ENCODE measurements at regions not wholly inside any gene's neighbourhood (a gene's known extent, or its start where the extent isn't known, plus 50 kb on each side); places are given as distances from the start of the nearest gene placed in this dataset.

- no peaks in the 10 kb centered on the region for H3K9me3 ChIP-seq
- H3K36me3 ChIP-seq, result no peaks in the 10 kb centered on the region
- TF ChIP-seq, protein P1, sequence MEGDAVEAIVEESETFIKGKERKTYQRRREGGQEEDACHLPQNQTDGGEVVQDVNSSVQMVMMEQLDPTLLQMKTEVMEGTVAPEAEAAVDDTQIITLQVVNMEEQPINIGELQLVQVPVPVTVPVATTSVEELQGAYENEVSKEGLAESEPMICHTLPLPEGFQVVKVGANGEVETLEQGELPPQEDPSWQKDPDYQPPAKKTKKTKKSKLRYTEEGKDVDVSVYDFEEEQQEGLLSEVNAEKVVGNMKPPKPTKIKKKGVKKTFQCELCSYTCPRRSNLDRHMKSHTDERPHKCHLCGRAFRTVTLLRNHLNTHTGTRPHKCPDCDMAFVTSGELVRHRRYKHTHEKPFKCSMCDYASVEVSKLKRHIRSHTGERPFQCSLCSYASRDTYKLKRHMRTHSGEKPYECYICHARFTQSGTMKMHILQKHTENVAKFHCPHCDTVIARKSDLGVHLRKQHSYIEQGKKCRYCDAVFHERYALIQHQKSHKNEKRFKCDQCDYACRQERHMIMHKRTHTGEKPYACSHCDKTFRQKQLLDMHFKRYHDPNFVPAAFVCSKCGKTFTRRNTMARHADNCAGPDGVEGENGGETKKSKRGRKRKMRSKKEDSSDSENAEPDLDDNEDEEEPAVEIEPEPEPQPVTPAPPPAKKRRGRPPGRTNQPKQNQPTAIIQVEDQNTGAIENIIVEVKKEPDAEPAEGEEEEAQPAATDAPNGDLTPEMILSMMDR (IDR thresholded peaks at IDR 0.05), result no peak
- H3K4me3 ChIP-seq, result no peak overlapping the region
- H3K27me3 ChIP-seq, result no peaks in the 10 kb centered on the region
- DNase-seq (ENCODE audit: extremely low spot score), result no peak
- H3K27ac ChIP-seq (replicated peaks in 1 of 4), result no peak overlapping the region
- intact Hi-C loops (cut with DNase I), result no loop called here
- peaks cover 0 to 6% (median 2%) of the 10 kb centered on the region in 4 donors for H3K4me1 ChIP-seq
- 97% methylated on average over 1 of the region's 1 CpG for WGBS
Measured at GRCh38 chr5:103353581-103353980, 95.0 kb downstream of the MACIR start.

DNA sequence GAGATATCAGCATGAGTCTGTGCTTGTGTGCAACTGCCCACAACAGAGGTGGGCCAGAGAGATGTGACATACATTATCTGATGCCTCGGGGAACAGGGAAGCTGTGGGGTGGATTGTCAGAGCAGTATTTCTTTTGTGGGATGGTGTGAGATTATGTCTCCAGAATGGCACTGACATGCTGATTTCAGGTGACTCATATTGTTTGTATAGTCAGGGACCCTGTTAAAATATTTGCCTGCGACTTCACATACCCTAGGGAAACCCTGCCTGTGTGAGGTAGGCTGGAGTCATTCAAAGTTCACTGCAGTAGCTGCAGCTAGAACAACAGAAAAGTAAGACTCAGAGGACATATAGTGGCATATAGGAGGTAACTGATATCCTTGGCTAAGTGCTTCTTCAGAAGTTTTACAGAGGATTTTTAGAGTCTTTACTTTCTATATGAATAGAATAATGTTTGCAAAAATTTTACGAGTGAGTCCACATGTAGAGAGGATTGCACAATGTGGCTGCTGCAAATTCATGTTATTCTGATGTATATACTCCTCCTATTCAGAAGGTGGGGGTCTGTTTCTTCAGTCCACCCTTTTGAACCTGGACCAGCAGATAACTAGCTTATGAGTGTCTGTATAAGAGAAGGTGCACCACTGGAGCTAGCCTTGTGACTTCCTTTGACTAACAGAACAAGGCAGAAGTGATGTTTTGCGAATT, 89.3 kb downstream of the MACIR start:
- no peaks in the 10 kb centered on the region for H3K36me3 ChIP-seq
- H3K4me1 ChIP-seq, result no peaks in the 10 kb centered on the region
- no peak for TF ChIP-seq POLR2AphosphoS5 (IDR thresholded peaks at IDR 0.05)
- TF ChIP-seq, protein P1 (IDR thresholded peaks at IDR 0.05), result no peak
- no peak for TF ChIP-seq POLR2A (IDR thresholded peaks at IDR 0.05; ENCODE audit: low read depth)
- no peak for TF ChIP-seq EP300 (IDR thresholded peaks at IDR 0.05)
- 71% methylated on average over 4 of the region's 4 CpGs for WGBS
- H3K27me3 ChIP-seq, result no peaks in the 10 kb centered on the region
- no peak overlapping the region for H3K27ac ChIP-seq (replicated peaks in 1 of 4)
- H3K4me3 ChIP-seq, result no peak overlapping the region
- H3K9me3 ChIP-seq, result no peaks in the 10 kb centered on the region
- DNase-seq (ENCODE audit: extremely low spot score), result no peak
- intact Hi-C loops (cut with DNase I), result no loop called here

GRCh38 chr5:103346162-103346748, 87.7 kb downstream of the MACIR start:
- no peaks in the 10 kb centered on the region for H3K27me3 ChIP-seq
- no peak for DNase-seq (ENCODE audit: extremely low spot score)
- H3K4me3 ChIP-seq, result no peak overlapping the region
- H3K36me3 ChIP-seq, result no peaks in the 10 kb centered on the region
- TF ChIP-seq EP300 (IDR thresholded peaks at IDR 0.05) (no peak), POLR2A (IDR thresholded peaks at IDR 0.05; ENCODE audit: low read depth) (no peak), POLR2AphosphoS5 (IDR thresholded peaks at IDR 0.05) (no peak)
- no peak overlapping the region for H3K27ac ChIP-seq (replicated peaks in 1 of 4)
- no peaks in the 10 kb centered on the region for H3K4me1 ChIP-seq
- no peaks in the 10 kb centered on the region for H3K9me3 ChIP-seq
- intact Hi-C loops (cut with DNase I), result no loop called here
- 70% methylated on average over 11 of the region's 11 CpGs for WGBS

DNA sequence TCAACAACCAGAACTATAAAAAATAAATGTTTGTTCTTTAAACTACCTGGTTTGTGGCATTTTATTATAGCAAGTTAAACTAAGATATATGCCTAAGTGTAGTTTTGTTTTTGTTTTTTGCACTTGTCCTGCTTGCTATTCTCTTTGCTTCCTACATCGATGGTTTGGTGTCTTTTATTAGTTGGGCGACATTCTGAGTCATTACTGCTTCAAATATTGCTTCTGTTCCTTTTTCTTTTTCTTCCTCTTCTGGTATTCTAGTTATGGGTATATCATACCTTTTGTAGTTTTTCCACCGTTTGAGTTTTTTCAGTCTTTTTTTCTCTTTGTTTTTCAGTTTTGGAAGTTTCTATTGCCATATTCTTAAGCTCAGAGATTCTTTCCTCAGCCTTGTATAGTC, 86.9 kb downstream of the MACIR start:
- no peaks in the 10 kb centered on the region for H3K36me3 ChIP-seq
- WGBS, result 77% methylated on average over 3 of the region's 3 CpGs
- intact Hi-C loops (cut with DNase I), result no loop called here
- TF ChIP-seq EP300 (IDR thresholded peaks at IDR 0.05), result no peak
- TF ChIP-seq POLR2AphosphoS5 (IDR thresholded peaks at IDR 0.05), result no peak
- TF ChIP-seq, protein P1 (IDR thresholded peaks at IDR 0.05), result no peak
- no peak for TF ChIP-seq POLR2A (IDR thresholded peaks at IDR 0.05; ENCODE audit: low read depth)
- no peak overlapping the region for H3K4me3 ChIP-seq
- H3K27me3 ChIP-seq, result no peaks in the 10 kb centered on the region
- H3K4me1 ChIP-seq, result no peaks in the 10 kb centered on the region
- no peaks in the 10 kb centered on the region for H3K9me3 ChIP-seq
- DNase-seq (ENCODE audit: extremely low spot score), result no peak
- no peak overlapping the region for H3K27ac ChIP-seq (replicated peaks in 1 of 4)

DNA sequence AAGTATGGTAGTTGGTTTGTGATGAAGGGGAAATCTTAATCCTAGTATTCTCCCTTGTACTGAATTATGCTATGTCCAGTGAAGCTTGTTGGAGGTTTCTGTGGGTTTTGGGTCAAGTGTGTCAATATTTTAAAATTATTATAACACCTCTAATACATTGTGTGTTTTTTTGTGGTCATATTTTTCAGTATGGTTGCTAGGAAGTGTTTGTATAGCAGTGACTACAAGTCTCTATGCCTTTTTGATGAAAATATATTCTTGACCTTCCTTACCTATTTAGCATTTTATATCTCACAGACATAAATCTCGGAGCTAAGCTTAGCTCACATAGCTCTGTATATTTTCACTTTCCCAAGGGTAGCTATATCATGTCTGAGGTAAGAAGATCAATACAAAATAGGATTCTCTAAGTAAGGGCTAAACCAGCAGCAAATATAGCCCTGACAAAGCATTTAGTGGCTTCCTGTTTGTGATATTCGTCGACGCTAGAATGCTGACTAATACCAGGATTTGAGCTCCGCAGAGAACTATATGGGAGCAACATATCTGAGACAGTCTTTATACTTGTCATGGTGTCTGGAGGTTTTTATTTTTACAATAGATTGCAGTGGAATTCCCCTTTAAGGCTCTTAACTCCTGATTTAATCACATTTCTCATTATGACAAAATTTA, 82.3 kb downstream of the MACIR start:
- Histone ChIP-seq H3K4me1 (no peaks in the 10 kb centered on the region), H3K27ac (replicated peaks in 1 of 4) (no peak overlapping the region), H3K9me3 (no peaks in the 10 kb centered on the region), H3K27me3 (no peaks in the 10 kb centered on the region), H3K36me3 (no peaks in the 10 kb centered on the region), H3K4me3 (no peak overlapping the region)
- 69% methylated on average over 5 of the region's 5 CpGs for WGBS
- no peak for TF ChIP-seq EP300 (IDR thresholded peaks at IDR 0.05)
- TF ChIP-seq POLR2A (IDR thresholded peaks at IDR 0.05; ENCODE audit: low read depth), result no peak
- no peak for TF ChIP-seq POLR2AphosphoS5 (IDR thresholded peaks at IDR 0.05)
- TF ChIP-seq, protein P1 (IDR thresholded peaks at IDR 0.05), result no peak
- no peak for DNase-seq (ENCODE audit: extremely low spot score)
- intact Hi-C loops (cut with DNase I), result no loop called here

All from esophagus muscularis mucosa (tissue), 4 donors.